ENCODE measurements at regions not wholly inside any gene's neighbourhood (a gene's known extent, or its start where the extent isn't known, plus 50 kb on each side); places are given as distances from the start of the nearest gene placed in this dataset.
A peak's percentile ranks its signal among the peaks of the same experiment; 100 is the strongest.
"Not testable (repeated sequence)": the region's sequence is repeated elsewhere in the genome, so short reads cannot be mapped to it uniquely, and the experiment has no call there.

DNA sequence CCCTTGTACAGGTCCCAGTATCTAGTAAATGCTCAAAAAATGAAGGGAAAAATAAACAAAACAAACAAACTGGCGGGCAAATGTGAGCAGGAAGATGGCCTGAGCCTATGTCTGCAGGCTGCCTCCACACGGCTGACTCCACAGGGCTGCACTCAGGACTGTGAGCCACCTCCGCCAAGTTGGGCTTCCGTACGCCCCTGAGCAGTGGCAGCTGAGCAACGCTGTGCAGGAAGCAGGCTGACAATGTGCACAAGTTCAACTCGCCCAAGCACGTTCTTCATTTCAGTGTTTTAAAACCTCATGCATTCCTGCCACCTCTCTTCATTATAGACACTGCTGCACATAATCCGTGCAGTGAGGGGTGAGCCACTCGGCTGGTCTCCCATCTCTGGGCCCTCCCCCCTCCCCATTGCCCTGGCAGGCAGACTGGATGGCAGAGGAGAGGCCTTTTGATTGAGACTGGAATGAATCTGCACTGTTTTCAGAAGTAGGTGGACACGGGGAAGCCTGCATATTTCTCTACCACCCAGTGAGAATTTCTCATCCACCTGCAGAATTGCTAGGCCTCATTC, 915.3 kb downstream of the UQCRFS1 start:
- peaks cover 7% of the 10 kb centered on the region for H3K4me1 ChIP-seq (ENCODE audit: insufficient read depth, insufficient read length)
- no peaks in the 10 kb centered on the region for H3K9me3 ChIP-seq (ENCODE audit: insufficient read depth, low read length)
- H3K4me3 ChIP-seq (ENCODE audit: insufficient read length, low read depth), result no peak overlapping the region
- no peaks in the 10 kb centered on the region for H3K27me3 ChIP-seq (ENCODE audit: insufficient read depth, insufficient read length)
- no peak overlapping the region for H3K9ac ChIP-seq (ENCODE audit: insufficient read length, low read depth)
- TF ChIP-seq SUZ12 (IDR thresholded peaks at IDR 0.05; ENCODE audit: extremely low read depth, insufficient read depth, insufficient read length) (no peak), ZNF274 (IDR thresholded peaks at IDR 0.05; ENCODE audit: low read depth, low read length) (no peak), YY1 (IDR thresholded peaks at IDR 0.05; ENCODE audit: insufficient read depth, insufficient read length) (no peak)
- H3K36me3 ChIP-seq (ENCODE audit: insufficient read depth, insufficient read length, low read length), result no peaks in the 10 kb centered on the region
- DNase-seq (ENCODE audit: low read depth, low spot score), result no peak

DNA sequence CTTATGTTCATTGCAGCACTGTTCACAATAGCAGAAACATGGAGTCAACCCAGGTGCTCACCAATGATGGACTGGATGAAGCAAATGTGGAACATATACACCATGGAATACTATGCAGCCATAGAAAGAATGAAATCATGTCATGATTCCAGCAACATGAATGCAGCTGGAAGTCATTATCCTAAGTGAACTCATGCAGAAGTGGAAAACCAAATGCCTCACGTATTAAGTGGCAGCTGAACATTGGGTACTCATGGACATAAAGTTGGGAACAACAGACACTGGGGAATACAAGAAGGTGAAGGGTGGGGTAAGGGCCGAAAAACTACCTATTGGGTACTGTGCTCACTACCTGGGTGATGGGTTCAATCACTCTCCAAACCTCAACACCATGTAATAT, 915.9 kb downstream of the UQCRFS1 start:
- TF ChIP-seq SUZ12 (IDR thresholded peaks at IDR 0.05; ENCODE audit: extremely low read depth, insufficient read depth, insufficient read length), result no peak
- no peak for TF ChIP-seq ZNF274 (IDR thresholded peaks at IDR 0.05; ENCODE audit: low read depth, low read length)
- no peak for TF ChIP-seq YY1 (IDR thresholded peaks at IDR 0.05; ENCODE audit: insufficient read depth, insufficient read length)
- H3K4me1 ChIP-seq (ENCODE audit: insufficient read depth, insufficient read length), result peaks cover 10% of the 10 kb centered on the region
- no peaks in the 10 kb centered on the region for H3K27me3 ChIP-seq (ENCODE audit: insufficient read depth, insufficient read length)
- no peak overlapping the region for H3K4me3 ChIP-seq (ENCODE audit: insufficient read length, low read depth)
- H3K9ac ChIP-seq (ENCODE audit: insufficient read length, low read depth), result no peak overlapping the region
- no peaks in the 10 kb centered on the region for H3K36me3 ChIP-seq (ENCODE audit: insufficient read depth, insufficient read length, low read length)
- DNase-seq (ENCODE audit: low read depth, low spot score), result no peak
- H3K9me3 ChIP-seq (ENCODE audit: insufficient read depth, low read length), result no peaks in the 10 kb centered on the region

DNA sequence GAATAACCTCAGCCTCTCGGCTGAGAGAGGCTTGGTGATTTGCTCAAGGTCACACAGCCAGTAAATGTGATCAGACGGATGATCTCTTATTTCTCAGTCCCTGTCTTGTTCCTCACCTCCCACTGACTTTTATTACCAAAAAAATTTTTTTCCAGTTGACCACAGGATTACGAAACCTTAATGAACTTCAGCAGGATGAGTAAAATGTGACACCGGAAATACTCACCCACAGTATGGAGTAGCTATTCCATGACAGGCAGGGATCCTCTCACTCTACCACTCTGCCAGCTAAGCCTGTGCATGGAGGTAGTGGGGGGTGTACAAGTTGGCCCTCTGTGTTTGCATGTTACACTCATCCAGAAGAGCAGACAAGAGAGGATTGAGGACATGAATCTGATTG, 916.4 kb downstream of the UQCRFS1 start:
- H3K4me1 ChIP-seq (ENCODE audit: insufficient read depth, insufficient read length), result peaks cover 15% of the 10 kb centered on the region
- TF ChIP-seq ZNF274 (IDR thresholded peaks at IDR 0.05; ENCODE audit: low read depth, low read length), result no peak
- TF ChIP-seq YY1 (IDR thresholded peaks at IDR 0.05; ENCODE audit: insufficient read depth, insufficient read length), result no peak
- no peaks in the 10 kb centered on the region for H3K9me3 ChIP-seq (ENCODE audit: insufficient read depth, low read length)
- DNase-seq (ENCODE audit: low read depth, low spot score), result no peak
- no peaks in the 10 kb centered on the region for H3K27me3 ChIP-seq (ENCODE audit: insufficient read depth, insufficient read length)
- no peak overlapping the region for H3K4me3 ChIP-seq (ENCODE audit: insufficient read length, low read depth)
- H3K9ac ChIP-seq (ENCODE audit: insufficient read length, low read depth), result no peak overlapping the region
- no peaks in the 10 kb centered on the region for H3K36me3 ChIP-seq (ENCODE audit: insufficient read depth, insufficient read length, low read length)

- not testable (repeated sequence) for H3K36me3 ChIP-seq (ENCODE audit: insufficient read depth, insufficient read length, low read length); H3K27me3 ChIP-seq (ENCODE audit: insufficient read depth, insufficient read length); H3K4me3 ChIP-seq (ENCODE audit: insufficient read length, low read depth); H3K9me3 ChIP-seq (ENCODE audit: insufficient read depth, low read length); H3K9ac ChIP-seq (ENCODE audit: insufficient read length, low read depth); DNase-seq (ENCODE audit: low read depth, low spot score)
- peaks cover 19% of the 10 kb centered on the region for H3K4me1 ChIP-seq (ENCODE audit: insufficient read depth, insufficient read length)
Measured at GRCh38 chr19:28294975-28295374, 918.0 kb downstream of the UQCRFS1 start.

DNA sequence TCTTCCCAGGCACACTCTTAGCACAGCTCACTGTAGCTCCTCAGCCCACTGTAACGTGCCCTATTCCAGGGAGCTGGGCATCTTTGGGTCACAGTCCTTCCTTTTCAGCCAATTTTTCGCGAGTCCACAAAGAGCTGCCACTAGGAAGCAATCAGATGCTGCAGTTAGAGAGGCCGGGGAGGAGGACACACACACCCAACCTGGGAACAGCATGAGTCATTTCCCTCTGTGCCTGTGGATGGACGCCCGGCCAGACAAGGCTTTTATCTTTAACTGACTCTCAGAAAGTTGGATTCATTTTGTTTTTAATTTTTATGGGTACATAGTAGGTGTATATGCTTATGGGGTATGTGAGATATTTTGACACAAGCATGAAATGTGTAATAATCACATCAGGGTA, 918.6 kb downstream of the UQCRFS1 start:
- Histone ChIP-seq H3K9me3 (ENCODE audit: insufficient read depth, low read length) (no peaks in the 10 kb centered on the region), H3K9ac (ENCODE audit: insufficient read length, low read depth) (peak overlapping the region; percentile 6), H3K4me3 (ENCODE audit: insufficient read length, low read depth) (no peak overlapping the region), H3K36me3 (ENCODE audit: insufficient read depth, insufficient read length, low read length) (no peaks in the 10 kb centered on the region), H3K27me3 (ENCODE audit: insufficient read depth, insufficient read length) (no peaks in the 10 kb centered on the region), H3K4me1 (ENCODE audit: insufficient read depth, insufficient read length) (peaks cover 23% of the 10 kb centered on the region)
- no peak for DNase-seq (ENCODE audit: low read depth, low spot score)
- TF ChIP-seq SUZ12 (IDR thresholded peaks at IDR 0.05; ENCODE audit: extremely low read depth, insufficient read depth, insufficient read length), result no peak
- TF ChIP-seq YY1 (IDR thresholded peaks at IDR 0.05; ENCODE audit: insufficient read depth, insufficient read length), result no peak
- TF ChIP-seq ZNF274 (IDR thresholded peaks at IDR 0.05; ENCODE audit: low read depth, low read length), result no peak

DNA sequence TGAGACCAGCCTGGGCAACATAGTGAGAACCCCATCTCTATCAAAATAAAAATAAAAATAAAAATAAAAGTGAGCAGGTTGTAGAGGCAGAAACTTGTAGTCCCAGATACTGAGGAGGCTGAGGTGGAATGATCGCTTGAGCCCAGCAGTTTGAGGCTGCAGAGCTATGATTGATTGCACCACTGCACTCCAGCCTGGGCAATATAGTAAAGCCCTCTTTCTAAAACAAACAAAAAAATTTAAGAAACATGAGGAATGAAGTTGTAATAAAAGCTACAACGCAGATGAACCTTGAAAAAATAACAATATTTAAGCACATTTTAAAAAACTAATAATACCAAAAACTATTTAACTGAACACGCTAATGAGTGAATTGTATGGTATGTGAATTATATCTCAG, 919.3 kb downstream of the UQCRFS1 start:
- Histone ChIP-seq H3K36me3 (ENCODE audit: insufficient read depth, insufficient read length, low read length) (no peaks in the 10 kb centered on the region), H3K4me3 (ENCODE audit: insufficient read length, low read depth) (no peak overlapping the region), H3K4me1 (ENCODE audit: insufficient read depth, insufficient read length) (peaks cover 23% of the 10 kb centered on the region), H3K9ac (ENCODE audit: insufficient read length, low read depth) (no peak overlapping the region), H3K9me3 (ENCODE audit: insufficient read depth, low read length) (no peaks in the 10 kb centered on the region), H3K27me3 (ENCODE audit: insufficient read depth, insufficient read length) (no peaks in the 10 kb centered on the region)
- TF ChIP-seq SUZ12 (IDR thresholded peaks at IDR 0.05; ENCODE audit: extremely low read depth, insufficient read depth, insufficient read length) (no peak), YY1 (IDR thresholded peaks at IDR 0.05; ENCODE audit: insufficient read depth, insufficient read length) (no peak), ZNF274 (IDR thresholded peaks at IDR 0.05; ENCODE audit: low read depth, low read length) (no peak)
- no peak for DNase-seq (ENCODE audit: low read depth, low spot score)

- Histone ChIP-seq H3K9me3 (ENCODE audit: insufficient read depth, low read length) (no peaks in the 10 kb centered on the region), H3K4me3 (ENCODE audit: insufficient read length, low read depth) (no peak overlapping the region), H3K36me3 (ENCODE audit: insufficient read depth, insufficient read length, low read length) (no peaks in the 10 kb centered on the region)
Measured at GRCh38 chr19:28292822-28293500, 920.0 kb downstream of the UQCRFS1 start.

More at GRCh38 chr19:28292822-28293500, 920.0 kb downstream of the UQCRFS1 start:
- TF ChIP-seq SUZ12 (IDR thresholded peaks at IDR 0.05; ENCODE audit: extremely low read depth, insufficient read depth, insufficient read length) (no peak), ZNF274 (IDR thresholded peaks at IDR 0.05; ENCODE audit: low read depth, low read length) (no peak), YY1 (IDR thresholded peaks at IDR 0.05; ENCODE audit: insufficient read depth, insufficient read length) (no peak)
- H3K4me1 ChIP-seq (ENCODE audit: insufficient read depth, insufficient read length), result peaks cover 23% of the 10 kb centered on the region
- H3K9ac ChIP-seq (ENCODE audit: insufficient read length, low read depth), result no peak overlapping the region
- peak; percentile 16 for DNase-seq (ENCODE audit: low read depth, low spot score)
- H3K27me3 ChIP-seq (ENCODE audit: insufficient read depth, insufficient read length), result no peaks in the 10 kb centered on the region

Measured in NT2/D1 (cell line).